Activated gamma-delta T cell treated with Interleukin-2 at 50 U/mL for 16 hours (primary cell): ENCODE measurements at regions not wholly inside any gene's neighbourhood (a gene's known extent, or its start where the extent isn't known, plus 50 kb on each side); places are given as distances from the start of the nearest gene placed in this dataset.
"Not testable (repeated sequence)": the region's sequence is repeated elsewhere in the genome, so short reads cannot be mapped to it uniquely, and the experiment has no call there.

Source experiments
- DNase-seq: peaks from one replicate; pipeline ENCODE4 v3.0.0-alpha.2; 2020

DNA sequence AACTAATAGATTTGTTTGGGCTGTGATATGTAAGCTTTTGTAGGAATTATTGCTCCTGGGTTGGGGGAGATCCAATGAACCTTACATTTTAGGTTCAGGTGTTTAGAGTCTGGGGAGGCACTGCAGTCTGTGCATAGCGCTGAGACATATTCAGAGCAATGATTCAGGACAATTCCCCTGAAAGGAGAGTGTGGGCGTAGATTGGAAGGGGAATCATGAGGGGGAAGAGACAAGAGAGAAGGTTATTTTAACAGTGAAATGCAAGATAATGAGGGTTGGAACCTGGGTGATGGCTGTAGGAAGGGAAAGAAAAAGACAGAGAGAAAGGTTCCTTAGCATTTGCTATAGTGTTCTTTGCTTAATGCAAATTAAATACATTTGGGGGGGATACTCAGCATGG is 1013.4 kb downstream of the REEP3 start:
- DNase-seq, result no peak

DNA sequence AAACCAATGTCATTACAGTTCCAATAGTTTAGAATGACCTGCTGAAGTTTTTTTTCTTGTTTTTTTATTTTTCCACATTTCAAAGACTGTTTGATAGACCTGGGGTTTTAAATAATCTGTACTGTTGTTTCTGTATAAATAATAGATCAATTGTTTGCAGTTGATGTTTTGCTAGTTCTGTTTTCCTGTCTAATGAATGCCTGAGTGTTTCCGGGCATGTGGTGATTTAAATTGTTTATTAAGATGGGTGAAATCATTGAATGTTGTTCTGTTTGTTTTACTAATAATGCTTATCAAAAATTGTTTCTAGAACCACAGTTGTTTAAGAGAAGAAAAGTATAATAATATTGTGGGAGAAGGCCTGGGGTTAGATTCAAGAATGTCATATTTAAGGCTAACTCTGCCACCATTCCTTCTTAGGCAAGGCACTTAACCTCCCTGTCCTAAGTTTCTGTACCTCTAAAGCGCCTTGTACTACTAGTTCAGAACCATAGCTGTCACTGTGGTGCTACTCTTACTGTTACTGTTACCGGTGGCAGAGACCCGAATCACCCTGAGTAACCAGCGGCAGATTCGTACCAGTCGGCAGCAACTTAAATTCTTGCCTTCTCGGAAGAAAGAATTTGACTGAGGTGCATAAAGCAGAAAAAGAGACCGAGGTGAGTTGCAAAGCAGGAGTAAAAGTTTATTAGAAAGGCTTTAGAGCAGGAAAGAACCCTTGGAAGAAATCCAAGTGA is 1014.1 kb downstream of the REEP3 start:
- no peak for DNase-seq

DNA sequence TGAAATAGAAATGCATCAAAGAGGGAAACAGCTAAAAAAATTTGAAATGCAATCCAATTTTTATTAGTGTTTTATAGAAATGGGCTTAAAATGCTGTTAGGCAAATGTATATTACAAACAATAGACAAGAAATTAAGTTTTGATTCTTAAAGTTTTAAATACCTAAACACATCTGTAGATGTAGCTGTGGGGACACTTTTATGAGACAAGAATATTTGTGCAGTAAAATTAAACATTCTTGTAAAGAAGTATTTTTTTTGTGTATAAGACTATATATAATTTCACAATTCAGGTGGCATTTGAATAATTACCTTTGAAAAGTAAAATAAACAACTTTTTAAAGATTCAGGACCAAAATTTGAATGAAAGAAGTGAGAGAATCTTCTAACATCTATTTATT is 1015.9 kb downstream of the REEP3 start:
- DNase-seq, result no peak

DNA sequence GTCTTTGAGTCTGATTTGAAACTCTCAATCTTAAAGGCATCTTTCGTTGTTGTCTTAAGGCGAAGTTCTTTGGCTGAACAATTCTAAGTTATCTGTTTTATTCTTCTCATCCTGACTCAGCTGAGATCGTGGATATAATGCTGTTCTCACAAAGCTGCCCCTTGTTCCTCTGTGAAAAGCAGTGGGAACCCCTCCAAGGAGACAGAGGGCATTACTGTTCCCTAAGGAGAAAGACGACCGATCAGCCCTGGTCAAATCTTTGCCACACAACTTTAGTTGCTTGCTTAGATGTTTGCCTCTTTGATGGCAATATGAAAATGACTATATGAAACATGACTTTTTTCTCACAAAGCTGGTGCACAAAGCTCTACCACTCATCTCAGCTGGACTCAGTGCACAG is 1016.7 kb downstream of the REEP3 start:
- DNase-seq, result no peak

DNA sequence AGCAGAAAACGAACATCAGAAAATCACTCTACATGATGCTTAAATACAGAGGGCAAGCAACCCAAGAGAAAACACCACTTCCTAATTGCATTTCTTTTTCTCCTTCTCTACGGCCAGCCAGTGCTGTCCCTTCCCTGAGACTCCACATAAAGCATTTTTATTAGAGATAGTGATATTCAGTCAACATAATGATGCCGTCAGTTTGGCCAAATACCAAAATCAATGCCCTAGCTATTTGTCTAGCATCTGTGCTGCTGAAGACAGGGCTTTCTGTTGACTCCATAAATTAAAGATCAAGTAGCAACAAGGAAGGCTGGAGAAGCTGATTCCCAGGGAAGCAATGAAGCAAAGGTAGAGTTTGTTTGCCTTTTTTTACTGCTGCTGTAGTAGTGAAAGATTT is 1024.9 kb downstream of the REEP3 start:
- DNase-seq, result no peak

DNA sequence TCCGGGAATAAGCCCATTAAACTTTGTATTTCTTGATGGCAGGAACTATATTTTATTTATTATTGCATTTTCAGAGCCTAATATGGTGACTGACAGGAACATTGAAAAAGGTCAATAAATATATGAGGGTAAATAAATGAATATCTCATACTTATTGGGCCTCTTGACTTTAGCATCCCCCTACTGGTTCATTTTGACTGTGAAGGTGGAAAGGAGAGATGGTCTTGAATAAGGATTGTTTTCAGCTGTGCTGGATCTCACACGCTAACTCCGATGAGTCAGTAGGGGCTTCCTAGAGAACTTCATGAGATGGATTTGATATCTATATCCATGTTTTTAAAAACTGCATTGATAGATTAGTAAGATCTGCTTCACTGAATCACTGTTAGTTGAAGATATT is 1026.0 kb downstream of the REEP3 start:
- no peak for DNase-seq

DNA sequence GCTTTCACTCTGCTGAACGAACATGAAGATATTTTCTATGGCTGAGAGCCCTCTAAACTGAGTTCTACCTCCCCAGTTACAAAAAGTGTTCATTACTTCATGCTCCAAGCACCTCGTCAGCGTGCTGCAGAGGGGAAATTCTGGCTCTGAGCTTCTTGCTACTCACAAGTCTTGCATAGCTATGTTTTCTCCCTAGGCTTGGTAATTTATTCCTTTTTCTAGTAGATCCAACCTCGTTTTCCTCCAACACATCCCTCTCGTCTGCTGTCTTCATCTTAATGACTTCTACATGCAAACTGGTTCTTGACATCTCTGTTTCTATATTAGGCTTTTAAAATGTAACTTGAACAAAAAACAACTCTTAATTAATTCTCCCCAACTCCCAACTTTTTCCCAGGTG is 1034.5 kb downstream of the REEP3 start:
- no peak for DNase-seq

DNA sequence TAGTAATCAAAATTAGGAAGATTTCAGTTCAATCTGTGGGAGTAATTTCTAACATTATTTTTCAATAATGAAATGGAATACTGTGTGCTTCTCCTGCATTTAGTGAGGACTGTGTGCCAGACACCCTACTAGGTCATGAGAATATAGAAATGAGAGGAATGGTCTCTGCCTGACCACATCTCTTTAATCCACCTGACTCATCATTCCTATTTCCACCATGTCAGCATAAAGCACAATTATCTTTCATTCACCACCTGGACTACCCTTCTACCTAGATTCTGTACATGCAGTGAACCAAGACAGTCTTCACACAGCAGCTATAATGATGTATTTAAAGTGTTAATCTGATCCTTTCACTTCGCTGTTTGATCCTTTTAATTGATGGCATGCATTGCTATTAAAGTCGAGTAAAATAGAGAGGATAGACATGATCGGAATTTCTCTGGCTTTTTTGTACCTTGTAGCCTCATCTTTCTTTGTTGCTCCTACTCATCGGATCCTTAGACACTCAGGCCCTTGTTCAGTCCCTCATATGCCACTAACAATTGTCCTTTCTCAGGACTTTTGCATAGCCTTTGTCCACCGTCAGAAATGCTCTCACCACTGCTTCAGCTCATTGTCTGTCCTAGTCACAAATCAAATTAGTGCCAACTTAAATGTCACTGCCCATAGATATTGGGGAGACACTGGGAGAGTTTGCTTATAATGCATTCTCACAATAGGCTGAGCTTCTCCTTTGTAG is 1037.1 kb downstream of the REEP3 start:
- no peak for DNase-seq

DNA sequence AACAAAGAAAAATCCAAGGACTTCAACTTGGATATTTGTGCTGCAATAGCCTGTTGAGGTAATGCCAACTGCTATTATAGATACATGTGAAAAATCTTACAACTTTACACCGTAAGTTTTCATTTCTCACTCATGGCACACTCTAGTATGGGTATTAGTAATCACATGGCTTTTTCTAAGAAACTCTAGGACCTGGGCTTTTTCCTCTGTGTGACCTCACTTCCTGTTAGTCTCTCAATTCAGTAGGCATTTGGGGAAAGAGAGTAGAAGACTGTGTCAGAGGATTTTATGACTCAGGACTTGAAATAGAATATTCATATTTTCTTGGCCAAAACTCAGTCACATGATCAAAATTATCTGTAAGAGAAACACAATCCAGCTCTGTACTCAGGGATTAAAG is 1049.9 kb downstream of the REEP3 start:
- no peak for DNase-seq

DNA sequence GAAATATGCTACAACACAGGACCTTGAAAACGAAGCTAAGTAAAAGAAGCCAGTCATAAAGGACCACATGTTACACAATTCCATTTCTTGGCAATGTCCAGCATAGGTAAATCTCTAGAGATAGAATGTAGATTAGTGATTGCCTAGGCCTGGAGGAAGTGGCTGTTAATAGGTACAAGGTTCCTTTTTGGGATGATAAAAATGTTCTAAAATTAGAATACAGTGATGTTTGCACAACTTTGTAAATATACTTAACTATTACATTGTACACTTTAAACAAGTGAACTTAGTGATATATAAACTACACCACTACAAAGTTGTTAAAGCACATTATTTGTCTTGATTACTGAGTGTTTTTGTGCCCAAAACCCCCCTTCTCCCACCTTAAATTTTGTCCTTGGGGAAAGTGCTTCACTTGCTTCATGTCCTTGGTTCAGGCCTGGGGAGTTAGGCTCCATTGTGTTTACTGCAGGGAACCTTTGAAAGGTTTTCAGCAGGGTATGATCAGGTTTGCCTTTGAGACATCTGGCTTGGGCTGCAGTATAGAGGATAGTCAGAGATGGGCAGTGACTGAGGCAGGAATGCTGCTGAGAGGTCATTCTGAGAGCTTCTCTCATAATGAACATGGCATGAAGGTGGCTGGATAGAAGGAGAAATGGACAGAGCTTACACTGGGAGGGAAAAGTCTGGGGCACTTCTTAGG is 1052.6 kb downstream of the REEP3 start:
- no peak for DNase-seq

DNA sequence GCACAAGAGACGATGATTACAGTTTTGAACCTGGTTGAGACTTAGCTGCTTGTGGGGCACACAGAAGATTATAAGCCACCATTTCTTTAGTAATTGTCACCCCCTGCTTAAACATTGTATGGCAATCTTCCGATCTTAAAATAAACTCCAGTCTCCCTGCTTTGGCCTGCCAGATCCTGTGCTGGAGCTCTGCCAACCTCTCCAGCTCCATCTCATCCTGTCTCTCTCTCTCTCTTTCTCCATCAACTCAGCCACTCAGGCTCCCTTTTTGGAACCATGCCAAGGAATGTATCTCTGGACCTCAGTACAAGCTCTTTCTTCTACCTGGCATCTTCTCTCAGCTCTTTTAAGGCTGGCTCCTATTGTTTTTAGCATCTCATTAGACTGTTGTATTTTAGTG is 1053.2 kb downstream of the REEP3 start:
- no peak for DNase-seq

DNA sequence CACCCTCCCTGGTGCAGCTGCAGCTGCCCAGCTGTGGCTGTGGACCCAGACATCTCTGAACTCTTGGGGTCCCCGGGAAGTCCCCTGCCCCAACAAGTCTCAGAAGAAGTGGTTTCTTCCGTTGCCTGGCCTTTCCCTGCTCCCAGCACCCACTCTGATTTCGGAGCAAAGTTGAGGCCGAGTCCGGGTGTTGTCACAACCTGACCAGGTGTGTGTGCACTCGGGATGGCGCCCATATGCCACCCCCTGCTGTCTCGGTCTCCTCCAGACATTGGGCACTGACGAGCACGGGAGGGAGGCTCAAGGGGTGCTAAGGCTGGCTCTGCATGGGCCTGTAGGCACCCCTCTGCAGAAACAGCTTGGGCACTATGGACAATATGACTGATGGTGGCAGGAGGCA is 1055.3 kb downstream of the REEP3 start:
- DNase-seq, result no peak

DNA sequence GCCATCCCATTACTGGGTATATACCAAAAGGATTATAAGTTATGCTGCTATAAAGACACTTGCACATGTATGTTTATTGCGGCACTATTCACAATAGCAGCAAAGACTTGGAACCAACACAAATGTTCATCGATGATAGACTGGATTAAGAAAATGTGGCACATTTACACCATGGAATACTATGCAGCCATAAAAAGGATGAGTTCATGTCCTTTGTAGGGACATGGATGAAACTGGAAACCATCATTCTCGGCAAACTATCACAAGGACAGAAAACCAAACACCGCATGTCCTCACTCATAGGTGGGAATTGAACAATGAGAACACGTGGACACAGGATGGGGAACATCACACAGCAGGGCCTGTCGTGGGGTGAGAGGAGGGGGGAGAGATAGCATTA is 1057.6 kb downstream of the REEP3 start:
- not testable (repeated sequence) for DNase-seq

DNA sequence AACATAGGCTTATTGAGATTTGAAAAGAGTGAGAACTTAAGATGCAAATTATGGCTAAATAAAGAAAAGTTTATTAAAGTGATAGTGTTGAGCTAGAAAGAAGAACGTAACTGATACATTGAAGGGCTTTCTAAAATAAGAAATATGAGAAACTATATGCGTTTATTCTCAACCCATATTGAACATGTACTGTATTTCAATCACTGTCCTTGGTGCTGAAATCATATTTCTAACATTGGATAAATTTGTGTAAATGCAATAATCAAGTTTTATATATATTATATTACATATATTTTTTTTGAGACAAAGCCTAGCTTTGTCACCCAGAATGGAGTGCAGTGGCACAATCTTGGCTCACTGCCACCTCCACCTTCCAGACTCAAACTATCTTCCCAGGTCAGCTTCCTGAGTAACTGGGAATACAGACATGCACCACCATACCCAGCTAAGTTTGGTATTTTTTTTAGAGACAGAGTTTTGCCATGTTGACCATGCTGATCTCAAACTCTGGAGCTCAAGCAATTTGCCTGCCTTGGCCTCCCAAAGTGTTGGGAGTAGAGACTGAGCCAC is 1065.8 kb downstream of the REEP3 start:
- DNase-seq, result no peak

DNA sequence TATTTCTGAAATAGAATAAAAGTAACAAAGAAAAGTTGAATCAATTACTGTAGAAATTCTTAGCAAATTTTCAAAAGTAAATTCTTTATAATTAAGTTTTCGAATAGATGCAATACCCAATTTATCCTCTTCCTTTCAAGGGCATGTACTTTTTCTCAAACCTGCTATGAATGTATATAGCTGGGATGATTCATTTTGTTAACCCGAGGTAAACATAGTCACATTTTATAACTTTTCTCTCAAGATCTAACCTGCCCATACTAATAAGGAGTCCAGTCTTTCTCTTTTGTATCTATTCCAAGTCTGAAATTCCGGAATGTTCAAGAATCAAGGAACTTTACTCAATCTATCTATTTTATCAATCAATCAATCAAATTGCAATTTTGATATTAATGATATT is 1072.9 kb downstream of the REEP3 start:
- DNase-seq, result no peak

DNA sequence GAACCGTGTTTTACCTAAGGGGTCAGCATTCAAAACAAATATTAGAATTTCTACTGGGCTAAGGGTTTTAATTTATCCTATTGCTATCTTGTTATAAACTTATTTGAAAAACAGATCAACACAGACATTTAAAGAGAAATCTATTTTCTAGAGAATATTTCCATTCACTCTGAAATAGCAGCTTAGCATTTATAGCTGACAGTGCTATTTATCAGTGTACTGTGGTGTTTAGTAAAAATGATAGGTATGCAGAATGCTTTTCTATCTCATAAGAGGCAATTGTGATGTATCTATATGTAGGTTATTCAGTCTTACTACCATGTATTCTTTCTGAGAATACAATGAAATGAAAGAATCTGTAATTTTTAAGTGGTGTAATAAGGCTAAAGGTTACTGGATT is 1077.4 kb downstream of the REEP3 start:
- no peak for DNase-seq

DNA sequence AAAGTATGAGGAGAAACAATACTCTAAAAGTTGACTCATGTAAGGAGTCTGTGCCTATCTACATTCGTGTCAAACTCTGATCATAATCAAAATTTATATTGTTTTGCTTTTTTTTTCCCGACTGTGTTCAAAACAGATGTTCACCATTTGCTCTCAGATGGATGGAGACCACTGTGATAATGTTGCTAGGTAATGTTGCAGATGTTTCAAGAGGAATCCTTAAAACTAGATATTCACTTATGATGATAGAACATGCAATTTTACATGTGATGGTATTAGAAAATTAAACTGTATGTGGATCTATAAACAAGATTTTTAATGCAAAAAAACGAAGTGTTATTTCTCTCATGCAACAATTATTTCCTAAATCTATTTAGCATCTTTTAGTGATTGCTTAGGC is 1080.1 kb downstream of the REEP3 start:
- no peak for DNase-seq

DNA sequence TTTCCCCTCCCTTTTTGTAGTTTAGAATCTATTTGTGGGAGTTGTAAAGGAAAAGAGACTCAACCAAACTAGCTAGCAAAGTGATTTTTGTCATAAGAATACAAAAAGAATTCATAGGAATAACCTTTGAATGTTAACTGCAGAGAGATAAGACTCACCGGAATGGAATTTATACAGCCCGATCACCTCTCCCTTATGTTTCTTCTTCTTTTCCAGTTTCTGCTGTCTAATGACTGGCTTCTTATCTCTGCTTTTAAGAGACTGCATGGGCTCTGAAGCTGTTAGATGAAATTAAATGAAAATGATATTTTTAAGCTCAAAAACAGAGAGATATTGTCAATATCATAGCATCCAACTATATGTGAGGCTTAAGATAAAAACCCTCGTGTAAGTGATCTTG is 1095.9 kb downstream of the REEP3 start:
- DNase-seq, result no peak

DNA sequence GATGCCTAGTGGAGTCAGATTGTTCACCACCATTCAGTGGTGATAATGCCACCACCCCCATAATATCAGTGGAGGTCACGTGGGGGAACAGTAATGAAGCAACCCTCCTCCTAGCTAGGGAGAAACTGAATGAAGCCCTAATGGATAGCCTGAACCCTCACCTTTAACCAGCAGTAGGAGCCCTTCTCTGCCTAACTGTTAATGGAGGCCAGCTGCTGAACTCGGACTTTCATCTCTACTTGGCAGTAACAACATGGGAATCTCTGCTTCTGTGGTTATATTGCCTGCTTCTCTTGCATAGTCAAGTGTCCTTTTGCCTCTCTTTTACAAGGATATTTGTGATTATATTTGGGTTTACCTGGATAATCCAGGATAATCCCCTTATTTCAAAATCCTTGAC is 1097.9 kb downstream of the REEP3 start:
- no peak for DNase-seq

DNA sequence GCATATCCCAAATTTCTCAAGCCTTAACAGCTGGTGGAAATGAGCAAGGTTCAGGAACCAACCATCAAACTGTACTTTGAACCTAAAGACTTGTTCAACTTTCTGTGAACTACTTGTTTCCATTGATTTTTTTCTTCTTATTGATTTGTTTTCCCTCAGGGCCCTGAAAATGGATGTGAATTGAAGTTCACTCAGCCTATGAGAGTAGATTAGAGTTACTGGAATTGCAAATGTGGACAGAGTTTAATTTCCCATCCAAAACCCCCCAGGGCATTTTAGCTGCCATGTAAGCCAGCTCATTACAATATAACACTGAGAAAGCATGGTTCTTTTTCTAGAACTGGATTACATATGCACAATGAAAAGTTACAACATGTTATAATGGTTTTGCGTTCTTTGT is 1105.7 kb downstream of the REEP3 start:
- DNase-seq, result no peak

DNA sequence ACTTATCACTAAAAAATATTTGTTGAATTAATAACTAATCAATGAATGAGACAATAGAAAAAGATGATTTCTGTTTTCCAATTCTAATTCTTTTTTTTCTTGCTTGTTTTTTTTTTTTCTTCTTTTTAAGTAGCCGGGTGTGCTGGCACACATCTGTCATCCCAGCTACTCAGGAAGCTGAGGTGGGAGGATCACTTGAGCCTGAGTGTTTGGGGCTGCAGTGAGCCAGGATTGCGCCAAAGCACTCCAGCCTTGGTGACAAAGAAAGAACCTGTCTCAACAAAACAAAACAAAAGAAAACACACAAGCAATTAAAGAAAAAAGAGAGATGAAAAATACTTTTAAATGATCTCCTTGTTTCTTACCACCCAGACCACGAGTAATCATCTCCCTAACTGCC is 1109.3 kb downstream of the REEP3 start:
- DNase-seq, result no peak

DNA sequence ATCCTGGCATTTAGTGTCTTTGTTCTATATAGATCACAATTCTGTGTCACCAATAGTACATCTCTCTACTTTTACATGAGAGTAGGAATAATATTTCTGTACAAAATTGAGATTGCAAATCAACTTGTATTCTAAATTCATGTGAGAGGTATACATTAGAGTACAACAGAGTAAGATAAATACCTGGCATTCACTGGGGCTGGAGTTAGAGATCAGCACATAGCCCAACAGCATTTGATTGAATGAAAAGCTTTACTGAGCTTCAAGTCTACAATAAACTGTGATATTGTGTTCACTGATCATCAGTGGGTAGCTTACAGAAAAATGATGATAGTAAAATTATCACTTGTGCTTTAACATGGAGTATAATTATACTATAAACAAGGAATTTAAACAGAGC is 1114.7 kb downstream of the REEP3 start:
- DNase-seq, result no peak

DNA sequence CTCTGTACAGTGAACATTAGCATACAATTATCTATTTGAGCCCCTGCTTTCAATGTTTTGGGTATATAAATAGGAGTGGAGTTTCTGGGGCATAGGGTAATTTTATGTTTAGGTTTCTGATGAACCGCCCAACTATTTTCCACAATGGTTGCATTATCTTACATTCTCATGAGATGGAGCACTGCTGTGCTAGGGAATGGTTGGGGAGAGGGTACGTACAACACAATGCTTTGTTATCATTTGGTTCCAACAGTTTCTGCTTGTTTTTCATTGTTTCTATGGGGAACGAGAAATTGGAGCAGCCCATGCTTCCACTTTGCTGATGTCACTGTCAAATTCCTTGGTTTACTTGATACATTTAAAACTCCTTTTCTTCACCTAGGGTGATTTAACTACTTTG is 1115.3 kb downstream of the REEP3 start:
- no peak for DNase-seq

DNA sequence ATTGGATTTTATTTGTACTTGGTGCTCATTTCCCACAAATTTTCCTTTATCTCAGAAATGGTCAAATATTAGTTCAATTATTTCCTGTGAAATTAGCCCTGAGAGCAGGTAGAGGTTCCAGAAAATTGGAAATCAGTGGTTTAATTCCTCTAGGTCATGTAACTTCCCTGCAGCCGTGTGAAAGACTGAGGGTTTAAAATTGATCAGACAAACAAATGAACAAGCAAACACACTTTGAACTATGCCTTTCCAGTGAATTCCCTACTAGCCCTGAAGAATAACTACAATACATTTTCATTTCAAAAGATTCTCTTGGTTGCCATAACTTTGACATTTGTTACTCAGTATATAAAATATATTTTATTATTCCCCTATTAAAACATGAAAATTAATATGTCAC is 1116.7 kb downstream of the REEP3 start:
- no peak for DNase-seq
